ENCODE measurements at regions not wholly inside any gene's neighbourhood (a gene's known extent, or its start where the extent isn't known, plus 50 kb on each side); places are given as distances from the start of the nearest gene placed in this dataset.

GRCh38 chr1:61561666-61562065 is 163.3 kb downstream of the TM2D1 start:
- TF ChIP-seq, protein P1, sequence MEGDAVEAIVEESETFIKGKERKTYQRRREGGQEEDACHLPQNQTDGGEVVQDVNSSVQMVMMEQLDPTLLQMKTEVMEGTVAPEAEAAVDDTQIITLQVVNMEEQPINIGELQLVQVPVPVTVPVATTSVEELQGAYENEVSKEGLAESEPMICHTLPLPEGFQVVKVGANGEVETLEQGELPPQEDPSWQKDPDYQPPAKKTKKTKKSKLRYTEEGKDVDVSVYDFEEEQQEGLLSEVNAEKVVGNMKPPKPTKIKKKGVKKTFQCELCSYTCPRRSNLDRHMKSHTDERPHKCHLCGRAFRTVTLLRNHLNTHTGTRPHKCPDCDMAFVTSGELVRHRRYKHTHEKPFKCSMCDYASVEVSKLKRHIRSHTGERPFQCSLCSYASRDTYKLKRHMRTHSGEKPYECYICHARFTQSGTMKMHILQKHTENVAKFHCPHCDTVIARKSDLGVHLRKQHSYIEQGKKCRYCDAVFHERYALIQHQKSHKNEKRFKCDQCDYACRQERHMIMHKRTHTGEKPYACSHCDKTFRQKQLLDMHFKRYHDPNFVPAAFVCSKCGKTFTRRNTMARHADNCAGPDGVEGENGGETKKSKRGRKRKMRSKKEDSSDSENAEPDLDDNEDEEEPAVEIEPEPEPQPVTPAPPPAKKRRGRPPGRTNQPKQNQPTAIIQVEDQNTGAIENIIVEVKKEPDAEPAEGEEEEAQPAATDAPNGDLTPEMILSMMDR (conservative IDR thresholded peaks at IDR 0.05; ENCODE audit: low read depth, low read length), result no peak
- TF ChIP-seq EZH2 (IDR thresholded peaks at IDR 0.05; ENCODE audit: borderline replicate concordance, low read depth, low read length, poor library complexity, severe bottlenecking), result no peak

All from A673 (cell line).